HG03342 (cell line): ENCODE measurements at regions not wholly inside any gene's neighbourhood (a gene's known extent, or its start where the extent isn't known, plus 50 kb on each side); places are given as distances from the start of the nearest gene placed in this dataset.

Experiments
- ATAC-seq: cut with Tn5 transposase; IDR thresholded peaks from one replicate; pipeline ENCODE4 v1.9.1; 2021; ENCODE audit warnings: mild to moderate bottlenecking, moderate library complexity; ENCODE audit not compliant: unreplicated experiment

- ATAC-seq, result no peak
Measured at GRCh38 chr3:5304188-5304587, 116.7 kb downstream of the EDEM1 start.

GRCh38 chr3:5304789-5305683 lies 117.5 kb downstream of the EDEM1 start:
- ATAC-seq, result peak; percentile 81

GRCh38 chr3:5305684-5305989 lies 118.1 kb downstream of the EDEM1 start:
- peak; percentile 31 for ATAC-seq

- ATAC-seq, result no peak
Measured at GRCh38 chr3:5309171-5309570, 121.7 kb downstream of the EDEM1 start.

- ATAC-seq, result no peak
Measured at GRCh38 chr3:5309602-5310001, 122.1 kb downstream of the EDEM1 start.

- ATAC-seq, result no peak
Measured at GRCh38 chr3:5310509-5310908, 123.0 kb downstream of the EDEM1 start.

GRCh38 chr3:5312290-5312689 lies 124.8 kb downstream of the EDEM1 start:
- ATAC-seq, result no peak

GRCh38 chr3:5314897-5315296 lies 127.4 kb downstream of the EDEM1 start:
- no peak for ATAC-seq

GRCh38 chr3:5317557-5317956 lies 130.1 kb downstream of the EDEM1 start:
- no peak for ATAC-seq

- ATAC-seq, result no peak
Measured at GRCh38 chr3:5319454-5319853, 131.9 kb downstream of the EDEM1 start.

GRCh38 chr3:5321666-5322340 lies 134.3 kb downstream of the EDEM1 start:
- ATAC-seq, result no peak

- ATAC-seq, result no peak
Measured at GRCh38 chr3:5324780-5325179, 137.3 kb downstream of the EDEM1 start.

- no peak for ATAC-seq
Measured at GRCh38 chr3:5330152-5330810, 142.8 kb downstream of the EDEM1 start.

GRCh38 chr3:5331567-5332269 lies 144.2 kb downstream of the EDEM1 start:
- no peak for ATAC-seq

- ATAC-seq, result no peak
Measured at GRCh38 chr3:5332270-5332956, 144.9 kb downstream of the EDEM1 start.

GRCh38 chr3:5339967-5340535 lies 152.5 kb downstream of the EDEM1 start:
- ATAC-seq, result no peak

GRCh38 chr3:5341610-5342009 lies 154.1 kb downstream of the EDEM1 start:
- no peak for ATAC-seq

GRCh38 chr3:5343459-5343858 lies 156.0 kb downstream of the EDEM1 start:
- no peak for ATAC-seq

- ATAC-seq, result no peak
Measured at GRCh38 chr3:5344707-5345106, 157.2 kb downstream of the EDEM1 start.

- no peak for ATAC-seq
Measured at GRCh38 chr3:5347486-5347885, 160.0 kb downstream of the EDEM1 start.
